Endothelial cell of umbilical vein (primary cell): ENCODE measurements at regions not wholly inside any gene's neighbourhood (a gene's known extent, or its start where the extent isn't known, plus 50 kb on each side); places are given as distances from the start of the nearest gene placed in this dataset.

ENCODE experiments used
- BruUV-seq: library from RNA; stranded (reverse); fragments of 400-500 nt; replicated peaks from 2 replicates; lab custom pipeline; 2021; lab: Mats Ljungman, UMichigan
- CTCF ChIA-PET: fragments of 300-600, 350-600 bp; sonication (Branson Sonifier 250); formaldehyde crosslinking; loops from one replicate; lab custom pipeline; 2021; ENCODE audit warnings: antibody characterized with exemption, inconsistent platforms; lab: Charles Lee
- POLR2A ChIA-PET: fragments of 300-600, 350-600 bp; sonication (Branson Sonifier 250); formaldehyde crosslinking; loops from one replicate; lab custom pipeline; 2021; ENCODE audit warnings: antibody characterized with exemption, inconsistent platforms; lab: Charles Lee
- DNase-seq: peaks from one replicate; pipeline ENCODE4 v3.0.0-alpha.2; 2011; ENCODE audit warnings: low read depth, low spot score
- FAIRE-seq: peaks from 2 replicates; lab custom pipeline; 2011; peaks lifted over from hg19 to GRCh38; lab: Jason Lieb, UNC
- H2AFZ ChIP-seq: 2 replicates; pipeline ENCODE4 v1.6.0; 2012; ENCODE audit warnings: low read depth, low read length, control low read depth, inconsistent platforms
- H3K27ac ChIP-seq: 2 replicates; pipeline ENCODE4 v1.5.1; 2011; ENCODE audit warnings: low read depth, mild to moderate bottlenecking, control low read depth, low read length, moderate library complexity; ENCODE audit not compliant: insufficient read depth
- H3K27me3 ChIP-seq, 2 experiments: 2 replicates each; pipeline versions ENCODE4 v1.6.0 to v1.6.1; 2011; ENCODE audit warnings: low read length in 2 of 2, mixed read lengths in 1 of 2; ENCODE audit not compliant: control insufficient read depth in 2 of 2, insufficient read depth in 2 of 2
- H3K36me3 ChIP-seq, 2 experiments: 2 replicates in 1 of 2; 3 replicates in 1 of 2; pipeline ENCODE4 v1.5.1; 2011; ENCODE audit warnings: low read length in 2 of 2, mild to moderate bottlenecking in 1 of 2, moderate library complexity in 1 of 2; ENCODE audit not compliant: control insufficient read depth in 2 of 2, insufficient read depth in 2 of 2; ENCODE audit errors: extremely low read depth in 1 of 2
- H3K4me1 ChIP-seq: 3 replicates; pipeline ENCODE4 v1.5.1; 2011; ENCODE audit warnings: mild to moderate bottlenecking, low read length; ENCODE audit not compliant: control insufficient read depth, insufficient read depth; ENCODE audit errors: extremely low read depth
- H3K4me2 ChIP-seq: 2 replicates; pipeline ENCODE4 v1.6.1; 2011; ENCODE audit warnings: low read length, control low read depth, mixed read lengths; ENCODE audit not compliant: insufficient read depth
- H3K4me3 ChIP-seq, 3 experiments: fragments of 200-600 bp in 1 of 3; sonication (generic), shearing (Covaris generic) in 1 of 3; replicated peaks in 1 of 3; 2 replicates each; pipeline ENCODE4 v1.5.1; 2011 to 2016; ENCODE audit warnings: control low read depth in 3 of 3, low read length in 3 of 3, mild to moderate bottlenecking in 2 of 3, inconsistent platforms in 1 of 3, low read depth in 1 of 3, moderate library complexity in 1 of 3; ENCODE audit not compliant: insufficient read depth in 1 of 3
- H3K79me2 ChIP-seq: 2 replicates; pipeline ENCODE4 v1.6.0; 2012; ENCODE audit warnings: low read length, inconsistent platforms; ENCODE audit not compliant: control insufficient read depth, insufficient read depth
- H3K9ac ChIP-seq: replicated peaks from 2 replicates; pipeline ENCODE3; 2011; ENCODE audit warnings: low read length, control low read depth; ENCODE audit not compliant: insufficient read depth; ENCODE audit errors: extremely low read depth
- H3K9me1 ChIP-seq: replicated peaks from 3 replicates; pipeline ENCODE4 v1.6.0; 2011; ENCODE audit warnings: mild to moderate bottlenecking, low read length; ENCODE audit not compliant: control insufficient read depth, insufficient read depth; ENCODE audit errors: extremely low read depth
- H3K9me3 ChIP-seq: replicated peaks from 2 replicates; pipeline ENCODE4 v1.5.1; 2012; ENCODE audit warnings: low read length, inconsistent platforms; ENCODE audit not compliant: control insufficient read depth, insufficient read depth
- H4K20me1 ChIP-seq: replicated peaks from 2 replicates; pipeline ENCODE3; 2011; ENCODE audit warnings: mild to moderate bottlenecking, low read length; ENCODE audit not compliant: control insufficient read depth, insufficient read depth; ENCODE audit errors: extremely low read depth
- FOS ChIP-seq: IDR thresholded peaks from 2 replicates; pipeline ENCODE4 v1.6.1; 2011; ENCODE audit warnings: mild to moderate bottlenecking, low read length, moderate library complexity, borderline replicate concordance; ENCODE audit not compliant: insufficient read depth
- MYC ChIP-seq: IDR thresholded peaks from one replicate; pipeline ENCODE4 v1.6.1; 2011; ENCODE audit warnings: mild to moderate bottlenecking, low read depth, low read length
- dilution Hi-C: fragments of 300-500 bp; cut with MboI; formaldehyde crosslinking; loops from one replicate; pipeline ENCODE4 v1.15.0; 2019; ENCODE audit warnings: low sequenced_read_pairs; ENCODE audit not compliant: extremely low pct_ligation_motif_present
- intact Hi-C: fragments of 100-400 bp; cut with micrococcal nuclease; formaldehyde crosslinking; loops from one replicate; pipeline ENCODE4 v1.10.0; 2022
- TF ChIP-seq, protein P1 (sequence below), 2 donors: IDR thresholded peaks; 1 replicate in 1 of 2; 2 replicates in 1 of 2; pipeline ENCODE4 v1.5.1; 2011; ENCODE audit warnings: low read length in 2 of 2, mild to moderate bottlenecking in 2 of 2, moderate library complexity in 2 of 2, control low read depth in 1 of 2, inconsistent platforms in 1 of 2, low read depth in 1 of 2; ENCODE audit not compliant: insufficient read depth in 1 of 2; ENCODE audit errors: extremely low read depth in 1 of 2
- TF ChIP-seq, protein P2 (sequence below): IDR thresholded peaks from 2 replicates; pipeline ENCODE4 v1.6.1; 2011; ENCODE audit not compliant: insufficient read depth, insufficient read length

DNA sequence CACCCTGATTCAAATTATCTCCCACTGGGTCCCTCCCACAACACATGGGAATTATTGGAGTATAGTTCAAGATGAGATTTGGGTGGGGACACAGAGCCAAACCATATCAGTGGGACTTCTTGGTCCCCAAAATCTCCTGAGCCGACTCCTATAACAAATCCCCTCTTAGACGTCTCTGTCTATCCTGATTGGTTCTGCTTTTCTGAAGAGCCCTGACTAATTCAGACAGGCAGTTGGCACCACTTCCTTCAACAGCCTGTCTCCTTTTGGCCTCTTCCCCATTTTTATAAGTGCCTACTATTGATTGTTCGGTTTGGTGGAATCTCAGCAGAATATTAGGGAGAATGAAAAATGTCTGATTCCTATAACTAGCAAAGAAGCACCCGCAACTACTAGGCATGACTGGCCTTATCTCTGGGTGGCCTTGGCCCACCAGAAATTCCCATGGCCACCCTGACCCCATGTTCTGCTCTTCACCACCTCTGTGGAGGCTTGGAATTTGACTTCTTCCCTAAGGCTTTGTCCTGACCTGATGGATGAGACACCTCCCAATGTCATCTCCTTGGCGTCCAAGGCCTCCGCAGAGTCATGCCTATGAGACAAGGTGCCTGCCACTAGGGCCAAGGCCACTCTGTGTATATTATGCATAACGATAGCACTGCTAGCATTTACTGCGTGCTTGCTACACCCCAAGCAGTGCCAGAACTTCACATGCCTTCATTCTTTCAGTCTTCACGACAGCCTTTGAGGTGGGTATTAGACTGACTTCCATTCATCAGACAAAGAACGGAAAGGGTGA lies 218.9 kb upstream of the COPS8 start:
- intact Hi-C loops (loop anchor here (5.0 kb wide), 1 partner anchor 1541 kb away; no protein-coding TSS in a partner anchor), dilution Hi-C loops (no loop called here)
- no peaks in the 10 kb centered on the region for H3K9me1 ChIP-seq
- H3K4me1 ChIP-seq = peaks cover 18% of the 10 kb centered on the region
- H2AFZ ChIP-seq = no peak overlapping the region
- no peaks in the 10 kb centered on the region for H3K27me3 ChIP-seq
- H3K27ac ChIP-seq = no peak overlapping the region
- FAIRE-seq = no peak
- H4K20me1 ChIP-seq = no peaks in the 10 kb centered on the region
- BruUV-seq = no TSS peak
- no peaks in the 10 kb centered on the region for H3K9me3 ChIP-seq
- DNase-seq = no peak
- no peak overlapping the region for H3K4me2 ChIP-seq
- CTCF ChIA-PET = no interaction called here
- POLR2A ChIA-PET = no interaction called here
- H3K4me3 ChIP-seq = no peak overlapping the region
- no peaks in the 10 kb centered on the region for H3K79me2 ChIP-seq
- no peak overlapping the region for H3K9ac ChIP-seq
- no peaks in the 10 kb centered on the region for H3K36me3 ChIP-seq
- TF ChIP-seq FOS (no peak), MYC (no peak)
- TF ChIP-seq, protein P1, sequence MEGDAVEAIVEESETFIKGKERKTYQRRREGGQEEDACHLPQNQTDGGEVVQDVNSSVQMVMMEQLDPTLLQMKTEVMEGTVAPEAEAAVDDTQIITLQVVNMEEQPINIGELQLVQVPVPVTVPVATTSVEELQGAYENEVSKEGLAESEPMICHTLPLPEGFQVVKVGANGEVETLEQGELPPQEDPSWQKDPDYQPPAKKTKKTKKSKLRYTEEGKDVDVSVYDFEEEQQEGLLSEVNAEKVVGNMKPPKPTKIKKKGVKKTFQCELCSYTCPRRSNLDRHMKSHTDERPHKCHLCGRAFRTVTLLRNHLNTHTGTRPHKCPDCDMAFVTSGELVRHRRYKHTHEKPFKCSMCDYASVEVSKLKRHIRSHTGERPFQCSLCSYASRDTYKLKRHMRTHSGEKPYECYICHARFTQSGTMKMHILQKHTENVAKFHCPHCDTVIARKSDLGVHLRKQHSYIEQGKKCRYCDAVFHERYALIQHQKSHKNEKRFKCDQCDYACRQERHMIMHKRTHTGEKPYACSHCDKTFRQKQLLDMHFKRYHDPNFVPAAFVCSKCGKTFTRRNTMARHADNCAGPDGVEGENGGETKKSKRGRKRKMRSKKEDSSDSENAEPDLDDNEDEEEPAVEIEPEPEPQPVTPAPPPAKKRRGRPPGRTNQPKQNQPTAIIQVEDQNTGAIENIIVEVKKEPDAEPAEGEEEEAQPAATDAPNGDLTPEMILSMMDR (IDR thresholded peaks at IDR 0.05; ENCODE audit: extremely low read depth in 1 of 2, insufficient read depth in 1 of 2, low read depth in 1 of 2, low read length in 2 of 2) = no peak
- TF ChIP-seq, protein P2, sequence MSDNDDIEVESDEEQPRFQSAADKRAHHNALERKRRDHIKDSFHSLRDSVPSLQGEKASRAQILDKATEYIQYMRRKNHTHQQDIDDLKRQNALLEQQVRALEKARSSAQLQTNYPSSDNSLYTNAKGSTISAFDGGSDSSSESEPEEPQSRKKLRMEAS = no peak
